K562 (cell line): ENCODE measurements at regions not wholly inside any gene's neighbourhood (a gene's known extent, or its start where the extent isn't known, plus 50 kb on each side); places are given as distances from the start of the nearest gene placed in this dataset. TPM values are rescaled to one million over a fixed set of nuclear protein-coding genes. Genes with fewer than 3 reads are reported as not detected.

ENCODE experiments used
- small RNA-seq: library from RNA; depleted of rRNA; stranded (forward); fragments of <200 nt; gene quantifications from one replicate; pipeline ENCODE3, GENCODE V24; 2014

Small RNA genes in the stretch of these regions (small RNA-seq; reads per million reads assigned to genes)
- not detected for gene AL359920.1
